Progenitor cell of endocrine pancreas (in vitro differentiated cells): ENCODE measurements at regions not wholly inside any gene's neighbourhood (a gene's known extent, or its start where the extent isn't known, plus 50 kb on each side); places are given as distances from the start of the nearest gene placed in this dataset.

Experiments
- DNase-seq: peaks from one replicate; pipeline ENCODE4 v3.0.0; 2021; ENCODE audit warnings: low spot score; ENCODE audit not compliant: unreplicated experiment
- H3K27ac Mint-ChIP-seq: 2 replicates; pipeline ENCODE4 v1.8.0; 2021; ENCODE audit warnings: mild to moderate bottlenecking, moderate library complexity, mixed read lengths
- H3K27me3 Mint-ChIP-seq: 2 replicates; pipeline ENCODE4 v1.8.0; 2021; ENCODE audit warnings: mixed read lengths
- H3K36me3 Mint-ChIP-seq: 2 replicates; pipeline ENCODE4 v1.8.0; 2022; ENCODE audit warnings: mixed read lengths; ENCODE audit not compliant: insufficient read depth
- H3K4me1 Mint-ChIP-seq: 2 replicates; pipeline ENCODE4 v1.8.0; 2021; ENCODE audit warnings: low read depth, mixed read lengths
- H3K4me3 Mint-ChIP-seq: 2 replicates; pipeline ENCODE4 v1.8.0; 2021; ENCODE audit warnings: low read depth, mild to moderate bottlenecking, moderate library complexity, mixed read lengths
- H3K9me3 Mint-ChIP-seq: 2 replicates; pipeline ENCODE4 v1.8.0; 2021; ENCODE audit warnings: low read depth, mixed read lengths
- CTCF ChIP-seq: fragments of 200-600 bp; sonication (generic); IDR thresholded peaks from one replicate; pipeline ENCODE4 v1.5.0; 2021; ENCODE audit warnings: antibody characterized with exemption, mild to moderate bottlenecking; ENCODE audit not compliant: unreplicated experiment

GRCh38 chr11:22567759-22568158, 57.9 kb downstream of the FANCF start:
- Mint-ChIP-seq H3K4me1 (peaks cover 6% of the 10 kb centered on the region), H3K27me3 (no peaks in the 10 kb centered on the region), H3K36me3 (no peaks in the 10 kb centered on the region), H3K4me3 (no peak overlapping the region), H3K9me3 (peaks cover 3% of the 10 kb centered on the region), H3K27ac (no peak overlapping the region)
- no peak for TF ChIP-seq CTCF
- no peak for DNase-seq

- Mint-ChIP-seq H3K27ac (no peak overlapping the region), H3K27me3 (no peaks in the 10 kb centered on the region), H3K9me3 (peaks cover 3% of the 10 kb centered on the region), H3K36me3 (no peaks in the 10 kb centered on the region), H3K4me1 (peaks cover 6% of the 10 kb centered on the region), H3K4me3 (no peak overlapping the region)
- no peak for TF ChIP-seq CTCF
- DNase-seq: no peak
Observed at GRCh38 chr11:22566293-22566692, 59.3 kb downstream of the FANCF start.

- no peaks in the 10 kb centered on the region for H3K36me3 Mint-ChIP-seq
- no peak overlapping the region for H3K27ac Mint-ChIP-seq
Observed at GRCh38 chr11:22561283-22561682, 64.3 kb downstream of the FANCF start.

GRCh38 chr11:22559416-22559815, 66.2 kb downstream of the FANCF start:
- no peak for TF ChIP-seq CTCF
- Mint-ChIP-seq H3K4me1 (no peaks in the 10 kb centered on the region), H3K4me3 (no peak overlapping the region), H3K36me3 (no peaks in the 10 kb centered on the region), H3K9me3 (peaks cover 3% of the 10 kb centered on the region), H3K27ac (no peak overlapping the region), H3K27me3 (no peaks in the 10 kb centered on the region)
- DNase-seq: no peak

More at GRCh38 chr11:22561283-22561682, 64.3 kb downstream of the FANCF start:
- DNase-seq: no peak
- no peak for TF ChIP-seq CTCF
- Mint-ChIP-seq H3K4me3 (no peak overlapping the region), H3K9me3 (peaks cover 3% of the 10 kb centered on the region), H3K4me1 (peaks cover 3% of the 10 kb centered on the region), H3K27me3 (no peaks in the 10 kb centered on the region)

DNA sequence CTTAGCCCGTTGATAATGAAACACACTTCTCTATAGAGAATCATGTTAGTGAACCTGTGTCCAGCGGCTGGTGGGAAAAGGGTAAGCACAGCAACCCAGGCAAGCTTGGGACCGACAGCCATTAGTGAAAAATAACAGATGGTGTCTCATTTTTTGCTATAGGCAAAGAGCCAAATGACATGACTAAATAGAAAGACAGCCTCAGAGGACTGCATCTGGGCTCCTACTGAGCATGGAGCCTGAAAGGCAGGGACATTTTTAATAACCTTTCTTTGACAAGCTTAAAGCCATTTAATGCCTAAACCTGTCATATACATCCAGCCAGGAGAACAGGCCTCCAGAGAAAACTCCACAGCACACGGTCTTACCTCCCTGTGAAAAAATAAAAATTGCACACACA, 67.0 kb downstream of the FANCF start:
- DNase-seq: no peak
- no peaks in the 10 kb centered on the region for H3K4me1 Mint-ChIP-seq
- TF ChIP-seq CTCF: no peak
- H3K27ac Mint-ChIP-seq: no peak overlapping the region
- no peaks in the 10 kb centered on the region for H3K27me3 Mint-ChIP-seq
- no peaks in the 10 kb centered on the region for H3K36me3 Mint-ChIP-seq
- no peak overlapping the region for H3K4me3 Mint-ChIP-seq
- H3K9me3 Mint-ChIP-seq: no peaks in the 10 kb centered on the region
